HL-60 (cell line): ENCODE measurements at regions not wholly inside any gene's neighbourhood (a gene's known extent, or its start where the extent isn't known, plus 50 kb on each side); places are given as distances from the start of the nearest gene placed in this dataset.

Source experiments
- DNase-seq, 2 experiments: peaks; one replicate each; pipeline ENCODE4 v3.0.0-alpha.2; 2010 to 2020; ENCODE audit warnings: low read depth in 1 of 2, low spot score in 1 of 2
- H3K27ac ChIP-seq: fragments of 250-450 bp; sonication (Bioruptor Pico); replicated peaks from 2 replicates; pipeline ENCODE4 v1.5.1; 2020; ENCODE audit warnings: mild to moderate bottlenecking, moderate library complexity
- H3K27me3 ChIP-seq: fragments of 250-450 bp; sonication (Bioruptor Pico); 2 replicates; pipeline ENCODE4 v1.5.1; 2021; ENCODE audit warnings: mild to moderate bottlenecking, moderate library complexity; ENCODE audit not compliant: insufficient read depth, poor library complexity, severe bottlenecking
- H3K4me3 ChIP-seq: replicated peaks from 2 replicates; pipeline ENCODE4 v1.5.1; 2011; ENCODE audit warnings: mild to moderate bottlenecking, control low read depth, low read length; ENCODE audit not compliant: insufficient read depth
- CTCF ChIP-seq: IDR thresholded peaks from one replicate; pipeline ENCODE4 v1.5.1; 2011; ENCODE audit warnings: low read length, control low read depth, inconsistent platforms; ENCODE audit not compliant: insufficient read depth
- GABPA ChIP-seq: IDR thresholded peaks from 2 replicates; pipeline ENCODE4 v1.6.1; 2012; ENCODE audit warnings: low read depth
- POLR2AphosphoS5 ChIP-seq: IDR thresholded peaks from 2 replicates; pipeline ENCODE4 v1.6.1; 2012; ENCODE audit warnings: low read depth
- REST ChIP-seq: IDR thresholded peaks from 2 replicates; pipeline ENCODE4 v1.6.1; 2012; ENCODE audit warnings: low read depth; ENCODE audit not compliant: insufficient replicate concordance
- SPI1 ChIP-seq: IDR thresholded peaks from 2 replicates; pipeline ENCODE4 v1.6.1; 2012; ENCODE audit warnings: low read depth, mild to moderate bottlenecking, borderline replicate concordance

GRCh38 chr2:4972472-4972871 is 719.7 kb upstream of the SOX11 start:
- Histone ChIP-seq H3K4me3 (no peak overlapping the region), H3K27me3 (no peaks in the 10 kb centered on the region)
- TF ChIP-seq GABPA (no peak), SPI1 (no peak), POLR2AphosphoS5 (no peak), REST (no peak), CTCF (no peak)

GRCh38 chr2:4973354-4973753 is 718.8 kb upstream of the SOX11 start:
- Histone ChIP-seq H3K4me3 (no peak overlapping the region), H3K27ac (no peak overlapping the region), H3K27me3 (no peaks in the 10 kb centered on the region)
- DNase-seq: no peak
- TF ChIP-seq REST: no peak
- no peak for TF ChIP-seq SPI1
- TF ChIP-seq POLR2AphosphoS5: no peak
- no peak for TF ChIP-seq GABPA
- TF ChIP-seq CTCF: no peak

More at GRCh38 chr2:4972472-4972871, 719.7 kb upstream of the SOX11 start:
- no peak for DNase-seq
- H3K27ac ChIP-seq: no peak overlapping the region

GRCh38 chr2:4973973-4974372 is 718.2 kb upstream of the SOX11 start:
- TF ChIP-seq SPI1: no peak
- no peak overlapping the region for H3K27ac ChIP-seq

GRCh38 chr2:4976407-4976806 is 715.8 kb upstream of the SOX11 start:
- no peaks in the 10 kb centered on the region for H3K27me3 ChIP-seq
- no peak overlapping the region for H3K4me3 ChIP-seq
- no peak overlapping the region for H3K27ac ChIP-seq
- DNase-seq: no peak
- TF ChIP-seq REST (no peak), POLR2AphosphoS5 (no peak), CTCF (no peak), GABPA (no peak), SPI1 (no peak)

More at GRCh38 chr2:4973973-4974372, 718.2 kb upstream of the SOX11 start:
- Histone ChIP-seq H3K27me3 (no peaks in the 10 kb centered on the region), H3K4me3 (no peak overlapping the region)
- no peak for DNase-seq
